ENCODE measurements at regions not wholly inside any gene's neighbourhood (a gene's known extent, or its start where the extent isn't known, plus 50 kb on each side); places are given as distances from the start of the nearest gene placed in this dataset.

DNA sequence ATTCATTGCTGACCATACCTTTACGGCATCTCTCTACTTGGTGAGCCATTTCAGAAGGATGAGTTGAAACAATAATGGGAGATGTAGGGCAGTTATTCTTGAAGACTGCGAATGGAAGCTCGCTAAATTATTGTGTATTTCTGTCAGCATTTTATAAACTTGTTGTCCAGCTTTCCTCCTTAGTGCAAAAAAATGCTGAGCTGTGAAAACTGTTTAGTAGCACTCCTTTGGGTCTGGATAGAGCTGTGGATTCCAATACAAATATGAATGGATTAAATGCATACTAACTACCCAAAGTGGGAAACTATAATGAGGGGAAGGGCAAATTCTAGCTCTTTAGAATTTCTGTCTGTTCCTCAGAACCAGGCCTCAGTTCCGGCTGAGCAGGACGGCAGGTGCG, 461.6 kb downstream of the TXNL1 start:
- H3K4me2 ChIP-seq (ENCODE audit: insufficient read depth, low read length): no peak overlapping the region

DNA sequence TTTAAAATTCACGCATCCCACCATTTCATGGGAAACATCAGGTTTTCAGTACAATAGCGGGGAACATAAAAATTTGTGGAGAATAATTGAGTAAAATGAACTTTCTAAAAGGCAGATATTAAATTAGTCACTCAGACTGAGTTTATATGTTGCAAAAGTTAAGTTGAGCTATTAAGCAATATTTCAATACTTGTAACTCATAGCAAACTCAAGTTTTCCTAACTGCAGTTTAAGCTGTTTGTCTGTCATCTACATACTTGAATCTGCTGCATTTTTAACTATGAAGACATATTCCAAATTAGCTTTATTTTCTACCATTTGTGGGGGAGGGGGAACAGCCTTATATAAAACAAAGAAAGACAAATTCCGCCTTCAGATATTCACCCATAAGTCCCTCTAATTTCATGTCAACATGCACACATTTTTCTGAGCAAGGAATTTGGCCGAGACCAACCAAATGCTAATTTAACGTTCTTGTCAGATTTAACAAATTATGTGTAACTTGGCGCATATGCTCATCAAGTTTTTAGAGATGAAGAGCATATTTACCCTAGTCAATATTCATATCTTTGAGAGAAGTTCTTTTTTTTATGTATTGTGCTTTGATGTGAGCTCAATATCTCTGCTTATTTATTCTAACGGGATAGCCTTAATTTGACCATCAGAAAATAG, 462.9 kb downstream of the TXNL1 start:
- H3K4me3 ChIP-seq (ENCODE audit: low read depth in 1 of 2, low read length in 2 of 2): no peak overlapping the region
- no peak overlapping the region for H3K4me2 ChIP-seq (ENCODE audit: insufficient read depth, low read length)
- H4K20me1 ChIP-seq (ENCODE audit: insufficient read depth, low read length): no peaks in the 10 kb centered on the region
- H3K9me3 ChIP-seq (ENCODE audit: insufficient read depth, low read length, severe bottlenecking): no peaks in the 10 kb centered on the region
- TF ChIP-seq EZH2 (IDR thresholded peaks at IDR 0.05; ENCODE audit: borderline replicate concordance, low read depth, low read length, severe bottlenecking): no peak
- no peak for TF ChIP-seq CTCF (IDR thresholded peaks at IDR 0.05; ENCODE audit: borderline replicate concordance, extremely low read depth, low read length, poor library complexity, severe bottlenecking)
- H3K4me1 ChIP-seq (ENCODE audit: insufficient read depth, low read length): no peaks in the 10 kb centered on the region
- H3K27ac ChIP-seq (ENCODE audit: low read length): no peak overlapping the region
- no peak for ATAC-seq (ENCODE audit: insufficient read depth, low read depth)
- no peak overlapping the region for H3K9ac ChIP-seq (ENCODE audit: low read depth, low read length)
- no peak for DNase-seq
- H3K79me2 ChIP-seq (ENCODE audit: insufficient read depth, low read length): no peaks in the 10 kb centered on the region
- no peaks in the 10 kb centered on the region for H3K36me3 ChIP-seq (ENCODE audit: insufficient read depth, low read length)
- H3K27me3 ChIP-seq (ENCODE audit: insufficient read depth, low read length, poor library complexity): no peaks in the 10 kb centered on the region
- H2AFZ ChIP-seq (ENCODE audit: low read depth, low read length): no peak overlapping the region

More for the DNA sequence above, 461.6 kb downstream of the TXNL1 start:
- Histone ChIP-seq H3K9me3 (ENCODE audit: insufficient read depth, low read length, severe bottlenecking) (no peaks in the 10 kb centered on the region), H3K36me3 (ENCODE audit: insufficient read depth, low read length) (no peaks in the 10 kb centered on the region), H3K79me2 (ENCODE audit: insufficient read depth, low read length) (no peaks in the 10 kb centered on the region), H3K9ac (ENCODE audit: low read depth, low read length) (no peak overlapping the region), H3K27ac (ENCODE audit: low read length) (no peak overlapping the region), H3K4me3 (ENCODE audit: low read depth in 1 of 2, low read length in 2 of 2) (no peak overlapping the region), H3K4me1 (ENCODE audit: insufficient read depth, low read length) (no peaks in the 10 kb centered on the region), H3K27me3 (ENCODE audit: insufficient read depth, low read length, poor library complexity) (no peaks in the 10 kb centered on the region), H4K20me1 (ENCODE audit: insufficient read depth, low read length) (no peaks in the 10 kb centered on the region), H2AFZ (ENCODE audit: low read depth, low read length) (no peak overlapping the region)
- no peak for ATAC-seq (ENCODE audit: insufficient read depth, low read depth)
- DNase-seq: no peak
- TF ChIP-seq EZH2 (IDR thresholded peaks at IDR 0.05; ENCODE audit: borderline replicate concordance, low read depth, low read length, severe bottlenecking) (no peak), CTCF (IDR thresholded peaks at IDR 0.05; ENCODE audit: borderline replicate concordance, extremely low read depth, low read length, poor library complexity, severe bottlenecking) (no peak)

DNA sequence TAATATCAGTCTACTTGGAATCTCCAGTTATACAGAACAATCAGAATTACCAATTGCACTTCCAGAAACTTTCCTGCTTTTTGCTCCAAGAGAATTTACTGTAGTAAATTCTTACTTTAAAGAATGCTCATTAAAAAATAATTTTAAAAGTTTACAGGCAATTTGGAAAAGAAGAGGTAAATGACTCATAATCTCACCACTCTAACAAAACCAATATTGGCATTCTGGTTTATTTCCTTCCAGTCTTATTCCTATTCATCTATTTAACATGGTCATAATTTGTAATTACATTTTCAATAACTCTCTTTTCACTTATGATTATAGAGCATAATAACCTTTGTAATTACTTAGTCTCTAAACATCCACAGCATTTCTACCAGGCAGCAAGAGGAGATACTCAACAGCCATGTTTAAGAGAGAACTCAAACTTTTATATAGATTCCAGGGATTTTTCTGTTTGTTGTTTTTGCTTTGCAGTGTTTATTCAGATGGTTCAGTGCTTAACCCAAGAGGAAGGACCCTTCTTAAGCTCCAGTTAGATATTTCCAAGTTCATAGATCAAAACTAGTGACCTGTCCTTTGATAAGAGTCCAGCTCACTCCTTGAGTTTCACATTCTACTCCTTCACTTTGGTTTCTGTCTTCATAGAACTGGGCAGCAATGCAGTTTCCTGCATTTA, 464.7 kb downstream of the TXNL1 start:
- Histone ChIP-seq H3K4me2 (ENCODE audit: insufficient read depth, low read length) (no peak overlapping the region), H3K9me3 (ENCODE audit: insufficient read depth, low read length, severe bottlenecking) (no peaks in the 10 kb centered on the region), H4K20me1 (ENCODE audit: insufficient read depth, low read length) (no peaks in the 10 kb centered on the region), H3K27ac (ENCODE audit: low read length) (no peak overlapping the region), H2AFZ (ENCODE audit: low read depth, low read length) (no peak overlapping the region), H3K4me1 (ENCODE audit: insufficient read depth, low read length) (no peaks in the 10 kb centered on the region), H3K36me3 (ENCODE audit: insufficient read depth, low read length) (no peaks in the 10 kb centered on the region), H3K4me3 (ENCODE audit: low read depth in 1 of 2, low read length in 2 of 2) (no peak overlapping the region), H3K9ac (ENCODE audit: low read depth, low read length) (no peak overlapping the region), H3K79me2 (ENCODE audit: insufficient read depth, low read length) (no peaks in the 10 kb centered on the region), H3K27me3 (ENCODE audit: insufficient read depth, low read length, poor library complexity) (no peaks in the 10 kb centered on the region)
- DNase-seq (no peak), ATAC-seq (ENCODE audit: insufficient read depth, low read depth) (no peak)
- TF ChIP-seq EZH2 (IDR thresholded peaks at IDR 0.05; ENCODE audit: borderline replicate concordance, low read depth, low read length, severe bottlenecking) (no peak), CTCF (IDR thresholded peaks at IDR 0.05; ENCODE audit: borderline replicate concordance, extremely low read depth, low read length, poor library complexity, severe bottlenecking) (no peak)
